HCT116 (cell line): ENCODE measurements at regions not wholly inside any gene's neighbourhood (a gene's known extent, or its start where the extent isn't known, plus 50 kb on each side); places are given as distances from the start of the nearest gene placed in this dataset.

Experiments
- EZH2 ChIP-seq: fragments of 200-600 bp; sonication (generic); IDR thresholded peaks from 2 replicates; pipeline ENCODE4 v1.6.1; 2017; ENCODE audit warnings: antibody characterized with exemption, mixed run types
- POLR2AphosphoS5 ChIP-seq: IDR thresholded peaks from 2 replicates; pipeline ENCODE4 v1.6.1; 2011; ENCODE audit warnings: mild to moderate bottlenecking, low read depth, low read length, moderate library complexity
- SP1 ChIP-seq: IDR thresholded peaks from 2 replicates; pipeline ENCODE4 v1.6.1; 2012; ENCODE audit warnings: low read depth
- YY1 ChIP-seq: IDR thresholded peaks from 2 replicates; pipeline ENCODE4 v1.6.1; 2011; ENCODE audit warnings: low read length, low read depth, moderate library complexity, mild to moderate bottlenecking; ENCODE audit not compliant: insufficient replicate concordance; ENCODE audit errors: extremely low read depth
- TF ChIP-seq, protein P1 (sequence below), 3 experiments: fragments of 200-600 bp in 1 of 3; sonication (generic) in 1 of 3; IDR thresholded peaks in 2 of 3; conservative IDR thresholded peaks in 1 of 3; 2 replicates each; pipeline ENCODE4 v1.5.1; 2012 to 2017; ENCODE audit warnings: low read depth in 2 of 3, low read length in 2 of 3, antibody characterized with exemption in 1 of 3, borderline replicate concordance in 1 of 3, control low read depth in 1 of 3, mild to moderate bottlenecking in 1 of 3, mixed read lengths in 1 of 3, mixed run types in 1 of 3, moderate library complexity in 1 of 3; ENCODE audit not compliant: insufficient read depth in 1 of 3
- TF ChIP-seq, protein P2 (sequence below): IDR thresholded peaks from 2 replicates; pipeline ENCODE4 v1.6.1; 2011; ENCODE audit warnings: mild to moderate bottlenecking, low read length, moderate library complexity; ENCODE audit not compliant: insufficient replicate concordance; ENCODE audit errors: extremely low read depth

DNA sequence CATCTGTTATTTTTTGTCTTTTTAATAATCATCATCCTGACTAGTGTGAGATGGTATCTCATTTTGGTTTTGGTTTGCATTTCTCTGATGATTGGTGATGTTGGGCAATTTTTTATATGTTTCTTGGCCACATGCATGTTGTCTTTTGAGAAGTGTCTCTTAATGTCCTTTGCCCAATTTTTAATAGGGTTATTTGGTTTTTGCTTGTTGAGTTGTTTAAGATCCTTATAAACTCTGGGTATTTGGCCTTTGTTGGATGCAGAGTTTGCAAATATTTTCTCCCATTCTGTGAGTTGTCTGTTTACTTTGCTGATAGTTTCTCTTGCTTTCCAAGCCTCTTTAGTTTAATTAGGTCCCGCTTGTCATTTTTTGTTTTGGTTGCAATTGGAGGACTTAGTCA lies 152.1 kb upstream of the MED14 start:
- TF ChIP-seq, protein P1, sequence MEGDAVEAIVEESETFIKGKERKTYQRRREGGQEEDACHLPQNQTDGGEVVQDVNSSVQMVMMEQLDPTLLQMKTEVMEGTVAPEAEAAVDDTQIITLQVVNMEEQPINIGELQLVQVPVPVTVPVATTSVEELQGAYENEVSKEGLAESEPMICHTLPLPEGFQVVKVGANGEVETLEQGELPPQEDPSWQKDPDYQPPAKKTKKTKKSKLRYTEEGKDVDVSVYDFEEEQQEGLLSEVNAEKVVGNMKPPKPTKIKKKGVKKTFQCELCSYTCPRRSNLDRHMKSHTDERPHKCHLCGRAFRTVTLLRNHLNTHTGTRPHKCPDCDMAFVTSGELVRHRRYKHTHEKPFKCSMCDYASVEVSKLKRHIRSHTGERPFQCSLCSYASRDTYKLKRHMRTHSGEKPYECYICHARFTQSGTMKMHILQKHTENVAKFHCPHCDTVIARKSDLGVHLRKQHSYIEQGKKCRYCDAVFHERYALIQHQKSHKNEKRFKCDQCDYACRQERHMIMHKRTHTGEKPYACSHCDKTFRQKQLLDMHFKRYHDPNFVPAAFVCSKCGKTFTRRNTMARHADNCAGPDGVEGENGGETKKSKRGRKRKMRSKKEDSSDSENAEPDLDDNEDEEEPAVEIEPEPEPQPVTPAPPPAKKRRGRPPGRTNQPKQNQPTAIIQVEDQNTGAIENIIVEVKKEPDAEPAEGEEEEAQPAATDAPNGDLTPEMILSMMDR (IDR thresholded peaks at IDR 0.05 in 2 of 3, conservative IDR thresholded peaks at IDR 0.05 in 1 of 3; ENCODE audit: borderline replicate concordance in 1 of 3, insufficient read depth in 1 of 3, low read depth in 2 of 3, low read length in 2 of 3), result no peak
- TF ChIP-seq SP1 (no peak), YY1 (no peak), POLR2AphosphoS5 (no peak), EZH2 (no peak)
- TF ChIP-seq, protein P2, sequence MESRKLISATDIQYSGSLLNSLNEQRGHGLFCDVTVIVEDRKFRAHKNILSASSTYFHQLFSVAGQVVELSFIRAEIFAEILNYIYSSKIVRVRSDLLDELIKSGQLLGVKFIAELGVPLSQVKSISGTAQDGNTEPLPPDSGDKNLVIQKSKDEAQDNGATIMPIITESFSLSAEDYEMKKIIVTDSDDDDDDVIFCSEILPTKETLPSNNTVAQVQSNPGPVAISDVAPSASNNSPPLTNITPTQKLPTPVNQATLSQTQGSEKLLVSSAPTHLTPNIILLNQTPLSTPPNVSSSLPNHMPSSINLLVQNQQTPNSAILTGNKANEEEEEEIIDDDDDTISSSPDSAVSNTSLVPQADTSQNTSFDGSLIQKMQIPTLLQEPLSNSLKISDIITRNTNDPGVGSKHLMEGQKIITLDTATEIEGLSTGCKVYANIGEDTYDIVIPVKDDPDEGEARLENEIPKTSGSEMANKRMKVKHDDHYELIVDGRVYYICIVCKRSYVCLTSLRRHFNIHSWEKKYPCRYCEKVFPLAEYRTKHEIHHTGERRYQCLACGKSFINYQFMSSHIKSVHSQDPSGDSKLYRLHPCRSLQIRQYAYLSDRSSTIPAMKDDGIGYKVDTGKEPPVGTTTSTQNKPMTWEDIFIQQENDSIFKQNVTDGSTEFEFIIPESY, result no peak
